Transverse colon (tissue), 4 donors: ENCODE measurements at regions not wholly inside any gene's neighbourhood (a gene's known extent, or its start where the extent isn't known, plus 50 kb on each side); places are given as distances from the start of the nearest gene placed in this dataset.

Experiments used
- DNase-seq: peaks from one replicate; pipeline ENCODE4 v3.0.0-alpha.2; 2019
- H3K27ac ChIP-seq, 4 donors: fragments of 200-600 bp; sonication (generic); 2 replicates each; pipeline ENCODE4 v1.5.1; 2016 to 2018; ENCODE audit warnings: inconsistent platforms in 4 of 4
- H3K27me3 ChIP-seq: fragments of 200-600 bp; sonication (generic); 2 replicates; pipeline ENCODE4 v1.5.1; 2017; ENCODE audit warnings: inconsistent platforms
- H3K36me3 ChIP-seq, 4 donors: fragments of 200-600 bp; sonication (generic); 2 replicates each; pipeline ENCODE4 v1.5.1; 2017 to 2019; ENCODE audit warnings: inconsistent platforms in 4 of 4
- H3K4me1 ChIP-seq, 4 donors: fragments of 200-600 bp; sonication (generic); 2 replicates each; pipeline ENCODE4 v1.5.1; 2017 to 2020; ENCODE audit warnings: inconsistent platforms in 4 of 4
- H3K4me3 ChIP-seq, 4 donors: fragments of 200-600 bp; sonication (generic); 1 replicate in 1 of 4; 2 replicates in 3 of 4; pipeline versions ENCODE4 v1.5.1 to v1.6.1; 2017 to 2019; ENCODE audit warnings: inconsistent platforms in 4 of 4
- H3K9me3 ChIP-seq, 2 donors: fragments of 200-600 bp; sonication (generic); 2 replicates each; pipeline ENCODE4 v1.5.1; 2017 to 2019; ENCODE audit warnings: inconsistent platforms in 2 of 2
- EP300 ChIP-seq: sonication (generic); formaldehyde crosslinking; IDR thresholded peaks from one replicate; pipeline ENCODE4 v1.6.1; 2017; ENCODE audit warnings: antibody characterized with exemption, low read depth
- POLR2A ChIP-seq: fragments of 450-650 bp; IDR thresholded peaks from one replicate; pipeline ENCODE4 v1.6.1; 2016; ENCODE audit warnings: antibody characterized with exemption, mild to moderate bottlenecking, moderate library complexity
- POLR2AphosphoS5 ChIP-seq, 3 donors: sonication (generic); formaldehyde crosslinking; IDR thresholded peaks; one replicate each; pipeline ENCODE4 v1.6.1; 2016; ENCODE audit warnings: antibody characterized with exemption in 3 of 3
- WGBS, 2 donors: methylation state at CpG; one replicate each; pipeline ENCODE4 v1.1.5; 2018; ENCODE audit warnings: low coverage in 1 of 2; 5-methylcytosine and 5-hydroxymethylcytosine counted together
- in situ Hi-C, 4 donors: fragments of 200-750 bp; cut with MboI; loops; one replicate each; pipeline versions ENCODE4 v1.15.0 to v1.15.1; 2017; ENCODE audit warnings: low sequenced_read_pairs in 3 of 4, low pct_ligation_motif_present in 1 of 4, low pct_unique_long_range_greater_than_20kb in 1 of 4
- intact Hi-C: fragments of 100-400 bp; cut with DNase I; formaldehyde crosslinking; loops from one replicate; pipeline ENCODE4 v1.15.1; 2023; ENCODE audit warnings: low total_unique reads
- TF ChIP-seq, protein P1 (sequence below), 5 experiments: fragments of 200-600 bp in 3 of 5; fragments of 450-650 bp in 2 of 5; sonication (generic) in 3 of 5; IDR thresholded peaks; 1 replicate in 2 of 5; 2 replicates in 3 of 5; pipeline ENCODE4 v1.5.1; 2016 to 2017; ENCODE audit warnings: antibody characterized with exemption in 5 of 5, inconsistent platforms in 3 of 5, mild to moderate bottlenecking in 2 of 5, moderate library complexity in 1 of 5

DNA sequence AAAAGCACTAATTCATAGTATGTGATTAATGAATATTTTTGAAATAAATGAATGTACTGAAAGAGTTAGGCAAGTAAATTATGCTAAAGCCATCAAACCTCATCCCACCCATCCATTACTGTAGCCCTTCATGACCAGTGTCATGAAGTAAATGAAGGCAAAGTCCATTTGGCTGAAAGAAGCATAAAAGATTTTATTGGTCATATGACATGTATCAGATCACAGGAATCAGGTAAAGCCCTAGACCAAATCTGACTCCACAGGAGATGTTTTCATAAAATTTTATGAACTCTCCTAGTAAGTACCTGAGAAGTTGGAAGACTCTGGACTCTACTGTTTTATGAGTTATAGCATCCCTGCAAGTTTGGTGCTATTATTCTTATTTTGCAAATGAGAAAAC, 213.5 kb downstream of the TMEM114 start:
- no peak for DNase-seq
- H3K4me3 ChIP-seq = no peak overlapping the region
- H3K27me3 ChIP-seq = no peaks in the 10 kb centered on the region
- H3K4me1 ChIP-seq = peaks cover 0 to 16% (median 6%) of the 10 kb centered on the region in 4 donors
- H3K27ac ChIP-seq = no peak overlapping the region
- no peaks in the 10 kb centered on the region for H3K36me3 ChIP-seq
- H3K9me3 ChIP-seq = no peaks in the 10 kb centered on the region
- in situ Hi-C loops = no loop called here
- TF ChIP-seq POLR2AphosphoS5 (IDR thresholded peaks at IDR 0.05) (no peak), EP300 (no peak), POLR2A (no peak)
- intact Hi-C loops = no loop called here

DNA sequence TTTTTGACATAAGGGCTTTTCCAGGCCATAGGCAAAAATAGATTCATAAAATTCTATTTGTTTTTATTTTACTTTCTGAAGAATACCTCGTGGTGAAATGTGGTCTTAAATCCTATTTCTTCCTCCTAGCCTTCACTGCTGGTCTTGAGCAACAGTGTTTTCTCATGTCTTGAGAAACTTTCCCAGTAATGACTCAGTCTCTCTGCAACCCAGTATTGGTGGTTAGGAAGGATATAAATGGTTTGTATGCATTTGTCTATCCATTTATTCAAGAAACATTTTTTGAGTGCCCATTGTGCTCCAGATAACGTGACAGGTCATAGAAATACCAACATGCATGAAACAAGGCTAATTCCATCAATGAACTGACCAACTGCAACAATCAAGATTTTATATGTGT, 213.9 kb downstream of the TMEM114 start:
- Histone ChIP-seq H3K9me3 (no peaks in the 10 kb centered on the region), H3K4me3 (no peak overlapping the region), H3K27me3 (no peaks in the 10 kb centered on the region), H3K27ac (no peak overlapping the region), H3K36me3 (no peaks in the 10 kb centered on the region), H3K4me1 (peaks cover 0 to 16% (median 6%) of the 10 kb centered on the region in 4 donors)
- intact Hi-C loops = no loop called here
- in situ Hi-C loops = no loop called here
- 57 to 59% methylated on average over 2 of the region's 2 CpGs for WGBS, 2 donors
- no peak for DNase-seq
- TF ChIP-seq EP300 (no peak), POLR2AphosphoS5 (IDR thresholded peaks at IDR 0.05) (no peak), POLR2A (no peak)
- TF ChIP-seq, protein P1, sequence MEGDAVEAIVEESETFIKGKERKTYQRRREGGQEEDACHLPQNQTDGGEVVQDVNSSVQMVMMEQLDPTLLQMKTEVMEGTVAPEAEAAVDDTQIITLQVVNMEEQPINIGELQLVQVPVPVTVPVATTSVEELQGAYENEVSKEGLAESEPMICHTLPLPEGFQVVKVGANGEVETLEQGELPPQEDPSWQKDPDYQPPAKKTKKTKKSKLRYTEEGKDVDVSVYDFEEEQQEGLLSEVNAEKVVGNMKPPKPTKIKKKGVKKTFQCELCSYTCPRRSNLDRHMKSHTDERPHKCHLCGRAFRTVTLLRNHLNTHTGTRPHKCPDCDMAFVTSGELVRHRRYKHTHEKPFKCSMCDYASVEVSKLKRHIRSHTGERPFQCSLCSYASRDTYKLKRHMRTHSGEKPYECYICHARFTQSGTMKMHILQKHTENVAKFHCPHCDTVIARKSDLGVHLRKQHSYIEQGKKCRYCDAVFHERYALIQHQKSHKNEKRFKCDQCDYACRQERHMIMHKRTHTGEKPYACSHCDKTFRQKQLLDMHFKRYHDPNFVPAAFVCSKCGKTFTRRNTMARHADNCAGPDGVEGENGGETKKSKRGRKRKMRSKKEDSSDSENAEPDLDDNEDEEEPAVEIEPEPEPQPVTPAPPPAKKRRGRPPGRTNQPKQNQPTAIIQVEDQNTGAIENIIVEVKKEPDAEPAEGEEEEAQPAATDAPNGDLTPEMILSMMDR (IDR thresholded peaks at IDR 0.05) = no peak

DNA sequence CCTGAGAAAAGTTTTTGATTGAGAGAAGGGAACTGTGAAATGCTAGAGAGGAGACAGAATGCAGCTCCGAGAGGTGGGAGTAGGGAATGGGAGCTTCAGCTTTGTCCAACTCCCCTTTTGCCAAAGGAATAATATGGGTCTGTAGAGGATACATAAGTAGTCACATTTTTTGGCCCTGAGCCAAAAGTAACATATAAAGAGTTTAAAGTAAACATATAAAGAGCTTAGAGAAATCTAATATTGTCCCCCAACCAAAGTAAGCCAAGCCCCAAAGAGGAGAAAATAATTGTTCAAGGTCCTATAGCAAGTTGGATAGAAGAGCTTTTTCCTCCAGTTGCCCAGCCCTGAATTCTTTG, 215.1 kb downstream of the TMEM114 start:
- H3K36me3 ChIP-seq = no peaks in the 10 kb centered on the region
- no peaks in the 10 kb centered on the region for H3K9me3 ChIP-seq
- TF ChIP-seq, protein P1 (IDR thresholded peaks at IDR 0.05) = no peak
- no peak for TF ChIP-seq POLR2AphosphoS5 (IDR thresholded peaks at IDR 0.05)
- H3K27me3 ChIP-seq = no peaks in the 10 kb centered on the region
- DNase-seq = no peak
- H3K27ac ChIP-seq = no peak overlapping the region
- 86% methylated on average over 1 of the region's 1 CpG; no CpG with 5 or more reads in 1 of the 2 donors for WGBS, 2 donors
- peaks cover 0 to 16% (median 6%) of the 10 kb centered on the region in 4 donors for H3K4me1 ChIP-seq
- no peak overlapping the region for H3K4me3 ChIP-seq
- in situ Hi-C loops (no loop called here), intact Hi-C loops (no loop called here)

DNA sequence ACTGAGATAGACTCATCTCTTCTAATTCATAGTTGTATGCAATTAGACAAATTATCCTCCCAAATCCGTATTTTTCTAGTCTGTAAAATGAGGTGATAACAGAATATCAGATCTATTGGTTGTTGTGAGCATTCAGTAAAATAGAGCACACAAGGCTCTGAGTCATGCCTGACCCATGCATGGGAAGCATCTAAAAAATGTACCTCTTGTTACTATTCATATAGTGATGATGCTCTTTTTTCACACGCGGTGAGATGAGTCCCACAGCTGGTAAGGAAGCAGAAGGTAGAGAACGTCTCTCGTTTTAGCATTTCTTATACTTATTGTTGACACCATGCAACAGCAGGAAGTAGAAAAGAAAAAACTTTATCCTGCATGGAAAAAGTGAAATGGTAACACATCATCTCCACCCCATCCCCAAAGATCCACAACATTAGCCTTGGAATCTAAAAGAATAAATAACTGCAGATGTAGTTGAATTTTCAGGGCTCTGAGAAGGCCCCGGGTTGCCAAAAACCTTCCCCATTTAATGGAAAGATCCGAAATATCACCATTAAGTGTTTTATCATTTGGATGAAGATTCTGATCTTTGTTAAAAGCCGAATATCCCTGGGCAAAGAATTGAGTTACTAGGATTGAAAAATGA, 215.6 kb downstream of the TMEM114 start:
- Histone ChIP-seq H3K4me3 (no peak overlapping the region), H3K4me1 (peaks cover 0 to 16% (median 6%) of the 10 kb centered on the region in 4 donors), H3K9me3 (no peaks in the 10 kb centered on the region), H3K27ac (no peak overlapping the region), H3K27me3 (no peaks in the 10 kb centered on the region), H3K36me3 (no peaks in the 10 kb centered on the region)
- intact Hi-C loops = no loop called here
- DNase-seq = no peak
- TF ChIP-seq, protein P1 (IDR thresholded peaks at IDR 0.05) = no peak
- TF ChIP-seq POLR2A = no peak
- TF ChIP-seq EP300 = no peak
- TF ChIP-seq POLR2AphosphoS5 (IDR thresholded peaks at IDR 0.05) = no peak
- in situ Hi-C loops = no loop called here
- WGBS, 2 donors = 78 to 80% methylated on average over 7 to 8 of the region's 8 CpGs
